ENCODE measurements at regions not wholly inside any gene's neighbourhood (a gene's known extent, or its start where the extent isn't known, plus 50 kb on each side); places are given as distances from the start of the nearest gene placed in this dataset.

GRCh38 chr1:38241594-38242334, 195.2 kb upstream of the POU3F1 start:
- no peaks in the 10 kb centered on the region for H3K36me3 ChIP-seq (ENCODE audit: insufficient read depth, insufficient read length, low read length)
- DNase-seq (ENCODE audit: low read depth, low spot score) = no peak
- H3K4me1 ChIP-seq (ENCODE audit: insufficient read depth, insufficient read length) = peaks cover 30% of the 10 kb centered on the region
- H3K9me3 ChIP-seq (ENCODE audit: insufficient read depth, low read length) = no peaks in the 10 kb centered on the region
- H3K27me3 ChIP-seq (ENCODE audit: insufficient read depth, insufficient read length) = no peaks in the 10 kb centered on the region
- H3K9ac ChIP-seq (ENCODE audit: insufficient read length, low read depth) = no peak overlapping the region
- TF ChIP-seq SUZ12 (IDR thresholded peaks at IDR 0.05; ENCODE audit: extremely low read depth, insufficient read depth, insufficient read length) = no peak
- no peak for TF ChIP-seq YY1 (IDR thresholded peaks at IDR 0.05; ENCODE audit: insufficient read depth, insufficient read length)
- TF ChIP-seq ZNF274 (IDR thresholded peaks at IDR 0.05; ENCODE audit: low read depth, low read length) = no peak
- no peak overlapping the region for H3K4me3 ChIP-seq (ENCODE audit: insufficient read length, low read depth)

DNA sequence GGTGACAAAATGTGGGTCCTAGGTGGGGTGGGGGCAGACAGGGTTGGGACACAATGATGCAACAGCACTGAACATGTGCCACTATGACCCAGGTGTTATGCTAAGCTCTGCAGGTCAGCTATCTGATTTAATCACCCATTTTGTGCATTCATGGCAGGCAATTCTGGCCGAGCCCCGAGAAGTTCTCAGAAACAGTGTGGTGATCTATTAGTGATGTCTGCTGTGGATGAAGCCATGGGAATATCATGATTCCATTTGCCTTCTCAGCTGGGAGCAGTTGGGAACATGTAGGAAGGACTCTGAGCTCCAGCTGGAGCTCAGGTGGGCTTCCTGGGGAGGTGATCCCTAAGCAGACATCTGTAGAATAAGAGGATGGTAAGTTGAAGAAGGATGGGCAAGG, 194.0 kb upstream of the POU3F1 start:
- Histone ChIP-seq H3K9me3 (ENCODE audit: insufficient read depth, low read length) (no peaks in the 10 kb centered on the region), H3K27me3 (ENCODE audit: insufficient read depth, insufficient read length) (no peaks in the 10 kb centered on the region), H3K4me3 (ENCODE audit: insufficient read length, low read depth) (no peak overlapping the region), H3K4me1 (ENCODE audit: insufficient read depth, insufficient read length) (peaks cover 35% of the 10 kb centered on the region), H3K9ac (ENCODE audit: insufficient read length, low read depth) (no peak overlapping the region), H3K36me3 (ENCODE audit: insufficient read depth, insufficient read length, low read length) (no peaks in the 10 kb centered on the region)
- DNase-seq (ENCODE audit: low read depth, low spot score) = no peak
- no peak for TF ChIP-seq ZNF274 (IDR thresholded peaks at IDR 0.05; ENCODE audit: low read depth, low read length)
- no peak for TF ChIP-seq SUZ12 (IDR thresholded peaks at IDR 0.05; ENCODE audit: extremely low read depth, insufficient read depth, insufficient read length)
- no peak for TF ChIP-seq YY1 (IDR thresholded peaks at IDR 0.05; ENCODE audit: insufficient read depth, insufficient read length)

- H3K9me3 ChIP-seq (ENCODE audit: insufficient read depth, low read length) = no peaks in the 10 kb centered on the region
- peaks cover 30% of the 10 kb centered on the region for H3K4me1 ChIP-seq (ENCODE audit: insufficient read depth, insufficient read length)
- peak overlapping the region; percentile 12 for H3K9ac ChIP-seq (ENCODE audit: insufficient read length, low read depth)
- H3K27me3 ChIP-seq (ENCODE audit: insufficient read depth, insufficient read length) = no peaks in the 10 kb centered on the region
- no peaks in the 10 kb centered on the region for H3K36me3 ChIP-seq (ENCODE audit: insufficient read depth, insufficient read length, low read length)
- H3K4me3 ChIP-seq (ENCODE audit: insufficient read length, low read depth) = no peak overlapping the region
- TF ChIP-seq ZNF274 (IDR thresholded peaks at IDR 0.05; ENCODE audit: low read depth, low read length) = no peak
- TF ChIP-seq YY1 (IDR thresholded peaks at IDR 0.05; ENCODE audit: insufficient read depth, insufficient read length) = no peak
- no peak for TF ChIP-seq SUZ12 (IDR thresholded peaks at IDR 0.05; ENCODE audit: extremely low read depth, insufficient read depth, insufficient read length)
- no peak for DNase-seq (ENCODE audit: low read depth, low spot score)
Measured at GRCh38 chr1:38239258-38239835, 192.8 kb upstream of the POU3F1 start.

GRCh38 chr1:38238294-38238693, 191.7 kb upstream of the POU3F1 start:
- H3K27me3 ChIP-seq (ENCODE audit: insufficient read depth, insufficient read length) = no peaks in the 10 kb centered on the region
- no peaks in the 10 kb centered on the region for H3K36me3 ChIP-seq (ENCODE audit: insufficient read depth, insufficient read length, low read length)
- H3K9me3 ChIP-seq (ENCODE audit: insufficient read depth, low read length) = no peaks in the 10 kb centered on the region
- TF ChIP-seq ZNF274 (IDR thresholded peaks at IDR 0.05; ENCODE audit: low read depth, low read length) = no peak
- no peak for TF ChIP-seq SUZ12 (IDR thresholded peaks at IDR 0.05; ENCODE audit: extremely low read depth, insufficient read depth, insufficient read length)
- no peak for TF ChIP-seq YY1 (IDR thresholded peaks at IDR 0.05; ENCODE audit: insufficient read depth, insufficient read length)
- no peak for DNase-seq (ENCODE audit: low read depth, low spot score)
- no peak overlapping the region for H3K9ac ChIP-seq (ENCODE audit: insufficient read length, low read depth)
- no peak overlapping the region for H3K4me3 ChIP-seq (ENCODE audit: insufficient read length, low read depth)
- peaks cover 21% of the 10 kb centered on the region for H3K4me1 ChIP-seq (ENCODE audit: insufficient read depth, insufficient read length)

- Histone ChIP-seq H3K36me3 (ENCODE audit: insufficient read depth, insufficient read length, low read length) (no peaks in the 10 kb centered on the region), H3K4me3 (ENCODE audit: insufficient read length, low read depth) (no peak overlapping the region), H3K27me3 (ENCODE audit: insufficient read depth, insufficient read length) (no peaks in the 10 kb centered on the region), H3K9ac (ENCODE audit: insufficient read length, low read depth) (no peak overlapping the region), H3K4me1 (ENCODE audit: insufficient read depth, insufficient read length) (peaks cover 14% of the 10 kb centered on the region), H3K9me3 (ENCODE audit: insufficient read depth, low read length) (peaks cover 16% of the 10 kb centered on the region; the same call in 1 of the 2 replicates)
- TF ChIP-seq ZNF274 (IDR thresholded peaks at IDR 0.05; ENCODE audit: low read depth, low read length) = no peak
- no peak for TF ChIP-seq YY1 (IDR thresholded peaks at IDR 0.05; ENCODE audit: insufficient read depth, insufficient read length)
- TF ChIP-seq SUZ12 (IDR thresholded peaks at IDR 0.05; ENCODE audit: extremely low read depth, insufficient read depth, insufficient read length) = no peak
- DNase-seq (ENCODE audit: low read depth, low spot score) = no peak
Measured at GRCh38 chr1:38235705-38236104, 189.1 kb upstream of the POU3F1 start.

DNA sequence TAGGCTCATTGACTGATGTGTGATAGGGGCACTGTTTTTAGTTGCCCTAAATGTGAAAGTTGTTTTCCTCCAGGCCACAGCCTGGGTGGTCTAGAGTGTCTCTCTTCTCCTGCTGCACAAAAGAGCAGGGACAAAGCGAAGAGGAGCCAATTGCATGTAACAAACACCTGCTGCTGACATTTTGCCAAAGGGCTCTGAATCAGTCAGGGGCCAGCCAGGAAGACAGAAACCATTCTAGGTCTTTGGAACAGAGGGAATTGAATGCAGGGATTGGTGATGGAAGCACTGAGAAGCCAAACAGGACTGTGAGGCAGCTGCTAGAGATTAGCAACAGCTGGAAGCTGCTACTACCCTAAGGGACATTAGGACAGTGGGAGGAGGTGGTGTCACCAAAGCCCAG, 185.3 kb upstream of the POU3F1 start:
- no peak overlapping the region for H3K4me3 ChIP-seq (ENCODE audit: insufficient read length, low read depth)
- H3K4me1 ChIP-seq (ENCODE audit: insufficient read depth, insufficient read length) = peaks cover 5% of the 10 kb centered on the region
- H3K27me3 ChIP-seq (ENCODE audit: insufficient read depth, insufficient read length) = no peaks in the 10 kb centered on the region
- H3K9me3 ChIP-seq (ENCODE audit: insufficient read depth, low read length) = peaks cover 34% of the 10 kb centered on the region
- TF ChIP-seq YY1 (IDR thresholded peaks at IDR 0.05; ENCODE audit: insufficient read depth, insufficient read length) (no peak), ZNF274 (IDR thresholded peaks at IDR 0.05; ENCODE audit: low read depth, low read length) (no peak)
- H3K9ac ChIP-seq (ENCODE audit: insufficient read length, low read depth) = no peak overlapping the region
- H3K36me3 ChIP-seq (ENCODE audit: insufficient read depth, insufficient read length, low read length) = no peaks in the 10 kb centered on the region
- DNase-seq (ENCODE audit: low read depth, low spot score) = no peak

GRCh38 chr1:38228718-38229117, 182.1 kb upstream of the POU3F1 start:
- TF ChIP-seq SUZ12 (IDR thresholded peaks at IDR 0.05; ENCODE audit: extremely low read depth, insufficient read depth, insufficient read length) (no peak), YY1 (IDR thresholded peaks at IDR 0.05; ENCODE audit: insufficient read depth, insufficient read length) (no peak), ZNF274 (IDR thresholded peaks at IDR 0.05; ENCODE audit: low read depth, low read length) (no peak)

More at GRCh38 chr1:38228718-38229117, 182.1 kb upstream of the POU3F1 start:
- Histone ChIP-seq H3K36me3 (ENCODE audit: insufficient read depth, insufficient read length, low read length) (no peaks in the 10 kb centered on the region), H3K9ac (ENCODE audit: insufficient read length, low read depth) (no peak overlapping the region), H3K4me3 (ENCODE audit: insufficient read length, low read depth) (no peak overlapping the region), H3K9me3 (ENCODE audit: insufficient read depth, low read length) (peaks cover 40% of the 10 kb centered on the region), H3K27me3 (ENCODE audit: insufficient read depth, insufficient read length) (no peaks in the 10 kb centered on the region), H3K4me1 (ENCODE audit: insufficient read depth, insufficient read length) (no peaks in the 10 kb centered on the region)
- DNase-seq (ENCODE audit: low read depth, low spot score) = no peak
